GM12878 (cell line): ENCODE measurements at regions not wholly inside any gene's neighbourhood (a gene's known extent, or its start where the extent isn't known, plus 50 kb on each side); places are given as distances from the start of the nearest gene placed in this dataset.

Source experiments
- ATAC-seq: fragments of 200-7000 bp; cut with Tn5 transposase; 3 replicates; pipeline ENCODE4 v1.9.1; 2020; ENCODE audit warnings: mild to moderate bottlenecking, moderate library complexity
- BruUV-seq: library from RNA; stranded (reverse); fragments of 400-500 nt; replicated peaks from 2 replicates; lab custom pipeline; 2021; lab: Mats Ljungman, UMichigan
- CTCF ChIA-PET: fragments of 300-600 bp; sonication (Branson Sonifier 250); formaldehyde crosslinking; extraction: SDS; loops from one replicate; lab custom pipeline; 2021; ENCODE audit warnings: inconsistent platforms; lab: Yijun Ruan, JAX
- POLR2A ChIA-PET: fragments of 350-600 bp; formaldehyde crosslinking; extraction: SDS; loops from one replicate; lab custom pipeline; 2021; ENCODE audit warnings: inconsistent platforms; lab: Charles Lee
- RAD21 ChIA-PET: fragments of 300-600 bp; sonication (Branson Sonifier 250); formaldehyde crosslinking; loops from one replicate; lab custom pipeline; 2023; ENCODE audit warnings: antibody characterized with exemption; ENCODE audit not compliant: unreplicated experiment; lab: Charles Lee
- SMC1A ChIA-PET: fragments of 300-600 bp; sonication (Branson Sonifier 250); formaldehyde crosslinking; loops from one replicate; lab custom pipeline; 2023; ENCODE audit not compliant: unreplicated experiment, uncharacterized antibody; lab: Charles Lee
- DNase-seq: peaks from one replicate; pipeline ENCODE4 v3.0.0-alpha.2; 2011; ENCODE audit warnings: low read depth, low spot score
- FAIRE-seq: peaks from 3 replicates; lab custom pipeline; 2011; peaks lifted over from hg19 to GRCh38; lab: Jason Lieb, UNC
- H2AFZ ChIP-seq: 2 replicates; pipeline ENCODE4 v1.6.0; 2011; ENCODE audit warnings: low read depth, low read length, control low read depth; ENCODE audit not compliant: control insufficient read depth
- H3K27ac ChIP-seq: 2 replicates; pipeline ENCODE4 v1.5.1; 2011; ENCODE audit warnings: control low read depth; ENCODE audit not compliant: control insufficient read depth, insufficient read depth
- H3K27me3 ChIP-seq, 2 experiments: replicated peaks in 1 of 2; 2 replicates each; pipeline versions ENCODE4 v1.6.0 to v1.6.1; 2011; ENCODE audit warnings: low read length in 1 of 2; ENCODE audit not compliant: control insufficient read depth in 2 of 2, insufficient read depth in 2 of 2
- H3K36me3 ChIP-seq, 2 experiments: 2 replicates each; pipeline ENCODE4 v1.5.1; 2011; ENCODE audit warnings: low read length in 1 of 2; ENCODE audit not compliant: control insufficient read depth in 2 of 2, insufficient read depth in 2 of 2
- H3K4me1 ChIP-seq: 2 replicates; pipeline ENCODE4 v1.6.1; 2011; ENCODE audit warnings: mild to moderate bottlenecking, low read length, moderate library complexity, mixed read lengths; ENCODE audit not compliant: control insufficient read depth, insufficient read depth
- H3K4me2 ChIP-seq: 2 replicates; pipeline ENCODE4 v1.6.0; 2011; ENCODE audit warnings: control low read depth; ENCODE audit not compliant: control insufficient read depth, insufficient read depth
- H3K4me3 ChIP-seq: fragments of 200-600 bp; sonication (generic); 2 replicates; pipeline ENCODE4 v1.5.1; 2016
- H3K79me2 ChIP-seq: 2 replicates; pipeline ENCODE4 v1.6.0; 2011; ENCODE audit warnings: low read length; ENCODE audit not compliant: control insufficient read depth, insufficient read depth
- H3K9ac ChIP-seq: 2 replicates; pipeline ENCODE4 v1.8.0; 2011; ENCODE audit warnings: low read length, control low read depth, mixed read lengths; ENCODE audit not compliant: control insufficient read depth, insufficient read depth
- H3K9me3 ChIP-seq: replicated peaks from 3 replicates; pipeline ENCODE4 v1.5.1; 2011; ENCODE audit warnings: mild to moderate bottlenecking, low read length; ENCODE audit not compliant: control insufficient read depth, insufficient read depth
- H4K20me1 ChIP-seq: 2 replicates; pipeline ENCODE4 v1.6.0; 2011; ENCODE audit not compliant: control insufficient read depth, insufficient read depth
- BACH1 ChIP-seq: fragments of 450-650 bp; IDR thresholded peaks from 2 replicates; pipeline ENCODE4 v1.6.1; 2017; ENCODE audit warnings: mild to moderate bottlenecking, borderline replicate concordance
- EP300 ChIP-seq, 2 experiments: fragments of 150-350 bp in 1 of 2; IDR thresholded peaks; 2 replicates each; pipeline ENCODE4 v1.6.1; 2011 to 2012; ENCODE audit warnings: low read depth in 2 of 2, low read length in 2 of 2, borderline replicate concordance in 1 of 2, improper control_type of control experiment in 1 of 2, inconsistent platforms in 1 of 2; ENCODE audit not compliant: control insufficient read depth in 1 of 2
- ETV6 ChIP-seq, 2 experiments: fragments of 450-650 bp in 1 of 2; IDR thresholded peaks in 1 of 2; conservative IDR thresholded peaks in 1 of 2; 2 replicates each; pipeline ENCODE4 v1.6.1; 2014; ENCODE audit warnings: antibody characterized with exemption in 1 of 2, borderline replicate concordance in 1 of 2, low read depth in 1 of 2, mild to moderate bottlenecking in 1 of 2, moderate library complexity in 1 of 2
- MTA3 ChIP-seq: IDR thresholded peaks from 2 replicates; pipeline ENCODE4 v1.6.1; 2012; ENCODE audit warnings: low read length, inconsistent platforms, borderline replicate concordance
- STAT1 ChIP-seq: fragments of 450-650 bp; conservative IDR thresholded peaks from 2 replicates; pipeline ENCODE4 v1.6.1; 2014; ENCODE audit warnings: antibody characterized with exemption, mild to moderate bottlenecking
- YBX1 ChIP-seq: fragments of 450-650 bp; IDR thresholded peaks from 2 replicates; pipeline ENCODE4 v1.6.1; 2016; ENCODE audit warnings: antibody characterized with exemption
- YY1 ChIP-seq: IDR thresholded peaks from 2 replicates; pipeline ENCODE4 v1.6.1; 2011; ENCODE audit warnings: low read depth, mild to moderate bottlenecking, low read length
- ZNF217 ChIP-seq: fragments of 450-650 bp; IDR thresholded peaks from 2 replicates; pipeline ENCODE4 v1.6.1; 2017; ENCODE audit warnings: antibody characterized with exemption, mild to moderate bottlenecking
- ZNF384 ChIP-seq: IDR thresholded peaks from 2 replicates; pipeline ENCODE4 v1.6.1; 2012; ENCODE audit warnings: low read depth, mild to moderate bottlenecking, low read length, improper control_type of control experiment, borderline replicate concordance
- whole genome bisulfite sequencing: methylation state at CpG from one replicate; pipeline ENCODE4 v1.1.6; 2016; ENCODE audit warnings: low lambda C conversion rate; ENCODE audit not compliant: insufficient replicate concordance, insufficient coverage; ENCODE audit errors: missing lambda C conversion rate; 5-methylcytosine and 5-hydroxymethylcytosine counted together
- in situ Hi-C: fragments of 300-500 bp; cut with MboI; formaldehyde crosslinking; loops from 9 replicates; pipeline ENCODE4 v1.14.3; 2018; ENCODE audit warnings: mixed read lengths
- intact Hi-C: fragments of 100-400 bp; cut with micrococcal nuclease; formaldehyde crosslinking; loops from one replicate; pipeline ENCODE4 v1.14.2; 2022; ENCODE audit not compliant: unreplicated experiment
- TF ChIP-seq, protein P1 (sequence below): fragments of 450-650 bp; IDR thresholded peaks from 2 replicates; pipeline ENCODE4 v1.6.1; 2017; ENCODE audit warnings: mild to moderate bottlenecking, moderate library complexity
- TF ChIP-seq, protein P2 (sequence below): IDR thresholded peaks from 2 replicates; pipeline ENCODE4 v1.6.1; 2012; ENCODE audit warnings: improper control_type of control experiment, low read depth, low read length; ENCODE audit not compliant: insufficient replicate concordance
- TF ChIP-seq, protein P3 (sequence below): IDR thresholded peaks from 2 replicates; pipeline ENCODE4 v1.6.1; 2012; ENCODE audit warnings: low read depth, low read length, improper control_type of control experiment

DNA sequence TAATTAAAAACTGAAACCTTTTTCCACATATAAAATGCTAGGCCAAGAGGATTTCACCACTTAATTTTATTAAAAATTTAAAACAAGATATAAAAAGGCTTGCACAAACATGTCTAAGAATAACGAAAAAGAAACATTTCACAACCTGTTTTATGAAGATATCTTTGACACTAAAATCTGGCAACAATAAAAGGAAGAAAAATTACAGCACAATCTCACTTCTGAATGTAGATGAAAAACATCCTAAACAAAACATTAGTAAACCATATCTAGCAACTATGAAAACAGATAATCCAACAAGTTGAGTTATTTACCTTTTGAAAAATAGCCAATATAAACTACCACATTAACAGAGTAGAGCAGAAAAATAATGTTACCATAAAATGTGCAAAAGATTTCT, 185.4 kb upstream of the MMADHC start (continued):
- TF ChIP-seq, protein P1, sequence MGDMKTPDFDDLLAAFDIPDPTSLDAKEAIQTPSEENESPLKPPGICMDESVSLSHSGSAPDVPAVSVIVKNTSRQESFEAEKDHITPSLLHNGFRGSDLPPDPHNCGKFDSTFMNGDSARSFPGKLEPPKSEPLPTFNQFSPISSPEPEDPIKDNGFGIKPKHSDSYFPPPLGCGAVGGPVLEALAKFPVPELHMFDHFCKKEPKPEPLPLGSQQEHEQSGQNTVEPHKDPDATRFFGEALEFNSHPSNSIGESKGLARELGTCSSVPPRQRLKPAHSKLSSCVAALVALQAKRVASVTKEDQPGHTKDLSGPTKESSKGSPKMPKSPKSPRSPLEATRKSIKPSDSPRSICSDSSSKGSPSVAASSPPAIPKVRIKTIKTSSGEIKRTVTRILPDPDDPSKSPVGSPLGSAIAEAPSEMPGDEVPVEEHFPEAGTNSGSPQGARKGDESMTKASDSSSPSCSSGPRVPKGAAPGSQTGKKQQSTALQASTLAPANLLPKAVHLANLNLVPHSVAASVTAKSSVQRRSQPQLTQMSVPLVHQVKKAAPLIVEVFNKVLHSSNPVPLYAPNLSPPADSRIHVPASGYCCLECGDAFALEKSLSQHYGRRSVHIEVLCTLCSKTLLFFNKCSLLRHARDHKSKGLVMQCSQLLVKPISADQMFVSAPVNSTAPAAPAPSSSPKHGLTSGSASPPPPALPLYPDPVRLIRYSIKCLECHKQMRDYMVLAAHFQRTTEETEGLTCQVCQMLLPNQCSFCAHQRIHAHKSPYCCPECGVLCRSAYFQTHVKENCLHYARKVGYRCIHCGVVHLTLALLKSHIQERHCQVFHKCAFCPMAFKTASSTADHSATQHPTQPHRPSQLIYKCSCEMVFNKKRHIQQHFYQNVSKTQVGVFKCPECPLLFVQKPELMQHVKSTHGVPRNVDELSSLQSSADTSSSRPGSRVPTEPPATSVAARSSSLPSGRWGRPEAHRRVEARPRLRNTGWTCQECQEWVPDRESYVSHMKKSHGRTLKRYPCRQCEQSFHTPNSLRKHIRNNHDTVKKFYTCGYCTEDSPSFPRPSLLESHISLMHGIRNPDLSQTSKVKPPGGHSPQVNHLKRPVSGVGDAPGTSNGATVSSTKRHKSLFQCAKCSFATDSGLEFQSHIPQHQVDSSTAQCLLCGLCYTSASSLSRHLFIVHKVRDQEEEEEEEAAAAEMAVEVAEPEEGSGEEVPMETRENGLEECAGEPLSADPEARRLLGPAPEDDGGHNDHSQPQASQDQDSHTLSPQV, result no peak
- TF ChIP-seq EP300 (IDR thresholded peaks at IDR 0.05; ENCODE audit: borderline replicate concordance in 1 of 2, control insufficient read depth in 1 of 2, low read depth in 2 of 2, low read length in 2 of 2) (no peak), BACH1 (no peak), ZNF217 (no peak)

- H3K4me2 ChIP-seq, result no peak overlapping the region
- WGBS, result 0% methylated on average over 1 of the region's 1 CpG
- in situ Hi-C loops, result no loop called here
- no peak for TF ChIP-seq YY1
- TF ChIP-seq, protein P2, sequence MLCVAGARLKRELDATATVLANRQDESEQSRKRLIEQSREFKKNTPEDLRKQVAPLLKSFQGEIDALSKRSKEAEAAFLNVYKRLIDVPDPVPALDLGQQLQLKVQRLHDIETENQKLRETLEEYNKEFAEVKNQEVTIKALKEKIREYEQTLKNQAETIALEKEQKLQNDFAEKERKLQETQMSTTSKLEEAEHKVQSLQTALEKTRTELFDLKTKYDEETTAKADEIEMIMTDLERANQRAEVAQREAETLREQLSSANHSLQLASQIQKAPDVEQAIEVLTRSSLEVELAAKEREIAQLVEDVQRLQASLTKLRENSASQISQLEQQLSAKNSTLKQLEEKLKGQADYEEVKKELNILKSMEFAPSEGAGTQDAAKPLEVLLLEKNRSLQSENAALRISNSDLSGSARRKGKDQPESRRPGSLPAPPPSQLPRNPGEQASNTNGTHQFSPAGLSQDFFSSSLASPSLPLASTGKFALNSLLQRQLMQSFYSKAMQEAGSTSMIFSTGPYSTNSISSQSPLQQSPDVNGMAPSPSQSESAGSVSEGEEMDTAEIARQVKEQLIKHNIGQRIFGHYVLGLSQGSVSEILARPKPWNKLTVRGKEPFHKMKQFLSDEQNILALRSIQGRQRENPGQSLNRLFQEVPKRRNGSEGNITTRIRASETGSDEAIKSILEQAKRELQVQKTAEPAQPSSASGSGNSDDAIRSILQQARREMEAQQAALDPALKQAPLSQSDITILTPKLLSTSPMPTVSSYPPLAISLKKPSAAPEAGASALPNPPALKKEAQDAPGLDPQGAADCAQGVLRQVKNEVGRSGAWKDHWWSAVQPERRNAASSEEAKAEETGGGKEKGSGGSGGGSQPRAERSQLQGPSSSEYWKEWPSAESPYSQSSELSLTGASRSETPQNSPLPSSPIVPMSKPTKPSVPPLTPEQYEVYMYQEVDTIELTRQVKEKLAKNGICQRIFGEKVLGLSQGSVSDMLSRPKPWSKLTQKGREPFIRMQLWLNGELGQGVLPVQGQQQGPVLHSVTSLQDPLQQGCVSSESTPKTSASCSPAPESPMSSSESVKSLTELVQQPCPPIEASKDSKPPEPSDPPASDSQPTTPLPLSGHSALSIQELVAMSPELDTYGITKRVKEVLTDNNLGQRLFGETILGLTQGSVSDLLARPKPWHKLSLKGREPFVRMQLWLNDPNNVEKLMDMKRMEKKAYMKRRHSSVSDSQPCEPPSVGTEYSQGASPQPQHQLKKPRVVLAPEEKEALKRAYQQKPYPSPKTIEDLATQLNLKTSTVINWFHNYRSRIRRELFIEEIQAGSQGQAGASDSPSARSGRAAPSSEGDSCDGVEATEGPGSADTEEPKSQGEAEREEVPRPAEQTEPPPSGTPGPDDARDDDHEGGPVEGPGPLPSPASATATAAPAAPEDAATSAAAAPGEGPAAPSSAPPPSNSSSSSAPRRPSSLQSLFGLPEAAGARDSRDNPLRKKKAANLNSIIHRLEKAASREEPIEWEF, result no peak
- TF ChIP-seq YBX1, result no peak
- TF ChIP-seq ETV6 (conservative IDR thresholded peaks at IDR 0.05 in 1 of 2, IDR thresholded peaks at IDR 0.05 in 1 of 2; ENCODE audit: borderline replicate concordance in 1 of 2, low read depth in 1 of 2), result no peak
- TF ChIP-seq ZNF384, result no peak
- TF ChIP-seq, protein P3, sequence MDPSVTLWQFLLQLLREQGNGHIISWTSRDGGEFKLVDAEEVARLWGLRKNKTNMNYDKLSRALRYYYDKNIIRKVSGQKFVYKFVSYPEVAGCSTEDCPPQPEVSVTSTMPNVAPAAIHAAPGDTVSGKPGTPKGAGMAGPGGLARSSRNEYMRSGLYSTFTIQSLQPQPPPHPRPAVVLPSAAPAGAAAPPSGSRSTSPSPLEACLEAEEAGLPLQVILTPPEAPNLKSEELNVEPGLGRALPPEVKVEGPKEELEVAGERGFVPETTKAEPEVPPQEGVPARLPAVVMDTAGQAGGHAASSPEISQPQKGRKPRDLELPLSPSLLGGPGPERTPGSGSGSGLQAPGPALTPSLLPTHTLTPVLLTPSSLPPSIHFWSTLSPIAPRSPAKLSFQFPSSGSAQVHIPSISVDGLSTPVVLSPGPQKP, result no peak
- no peak for TF ChIP-seq STAT1
- no peak for TF ChIP-seq MTA3
These were observed 180.8 kb upstream of the MMADHC start for GRCh38 chr2:149768320-149768799.

More at GRCh38 chr2:149768320-149768799, 180.8 kb upstream of the MMADHC start:
- H3K4me3 ChIP-seq, result no peak overlapping the region
- no peaks in the 10 kb centered on the region for H3K9me3 ChIP-seq
- CTCF ChIA-PET, result no interaction called here
- H4K20me1 ChIP-seq, result no peaks in the 10 kb centered on the region
- no peak overlapping the region for H3K9ac ChIP-seq
- POLR2A ChIA-PET, result no interaction called here
- ATAC-seq (no peak), DNase-seq (no peak), FAIRE-seq (no peak)
- no peaks in the 10 kb centered on the region for H3K4me1 ChIP-seq
- no peak overlapping the region for H3K27ac ChIP-seq
- H3K36me3 ChIP-seq, result no peaks in the 10 kb centered on the region
- H3K79me2 ChIP-seq, result no peaks in the 10 kb centered on the region
- no TSS peak for BruUV-seq
- H2AFZ ChIP-seq, result no peak overlapping the region
- RAD21 ChIA-PET, result no interaction called here
- H3K27me3 ChIP-seq, result no peaks in the 10 kb centered on the region
- intact Hi-C loops, result no loop called here
- SMC1A ChIA-PET, result interaction anchor here (0.6 to 0.9 kb wide), 2 partner anchors 65 to 160 kb away, joined by 3 read pairs; no protein-coding TSS in a partner anchor
